Duodenal mucosa (tissue), 2 donors: ENCODE measurements at regions not wholly inside any gene's neighbourhood (a gene's known extent, or its start where the extent isn't known, plus 50 kb on each side); places are given as distances from the start of the nearest gene placed in this dataset.

ENCODE experiments used
- H3K27ac ChIP-seq: one replicate; pipeline ENCODE4 v1.7.0; 2013; ENCODE audit warnings: low read depth, low read length
- H3K27me3 ChIP-seq, 2 donors: one replicate each; pipeline ENCODE4 v1.7.0; 2013; ENCODE audit warnings: low read length in 2 of 2, control low read depth in 1 of 2; ENCODE audit not compliant: insufficient read depth in 2 of 2, control insufficient read depth in 1 of 2
- H3K36me3 ChIP-seq, 2 donors: one replicate each; pipeline ENCODE4 v1.7.0; 2013; ENCODE audit warnings: low read length in 2 of 2, control low read depth in 1 of 2; ENCODE audit not compliant: insufficient read depth in 2 of 2, control insufficient read depth in 1 of 2
- H3K4me1 ChIP-seq, 2 donors: one replicate each; pipeline ENCODE4 v1.7.0; 2013; ENCODE audit warnings: low read length in 2 of 2, control low read depth in 1 of 2; ENCODE audit not compliant: insufficient read depth in 2 of 2, control insufficient read depth in 1 of 2
- H3K4me3 ChIP-seq, 2 donors: one replicate each; pipeline ENCODE4 v1.7.0; 2013; ENCODE audit warnings: low read length in 2 of 2, low read depth in 1 of 2
- H3K9ac ChIP-seq, 2 donors: one replicate each; pipeline ENCODE4 v1.7.0; 2013; ENCODE audit warnings: low read length in 2 of 2, low read depth in 1 of 2
- H3K9me3 ChIP-seq, 2 donors: one replicate each; pipeline ENCODE4 v1.7.0; 2013; ENCODE audit warnings: low read length in 2 of 2, control low read depth in 1 of 2; ENCODE audit not compliant: control insufficient read depth in 1 of 2

GRCh38 chr4:31291238-31291637 is 571.1 kb downstream of the PCDH7 start:
- no peak overlapping the region for H3K4me3 ChIP-seq
- no peaks in the 10 kb centered on the region for H3K9me3 ChIP-seq
- no peaks in the 10 kb centered on the region for H3K4me1 ChIP-seq
- no peaks in the 10 kb centered on the region for H3K27me3 ChIP-seq
- no peak overlapping the region for H3K9ac ChIP-seq
- no peak overlapping the region for H3K27ac ChIP-seq
- H3K36me3 ChIP-seq = no peaks in the 10 kb centered on the region

DNA sequence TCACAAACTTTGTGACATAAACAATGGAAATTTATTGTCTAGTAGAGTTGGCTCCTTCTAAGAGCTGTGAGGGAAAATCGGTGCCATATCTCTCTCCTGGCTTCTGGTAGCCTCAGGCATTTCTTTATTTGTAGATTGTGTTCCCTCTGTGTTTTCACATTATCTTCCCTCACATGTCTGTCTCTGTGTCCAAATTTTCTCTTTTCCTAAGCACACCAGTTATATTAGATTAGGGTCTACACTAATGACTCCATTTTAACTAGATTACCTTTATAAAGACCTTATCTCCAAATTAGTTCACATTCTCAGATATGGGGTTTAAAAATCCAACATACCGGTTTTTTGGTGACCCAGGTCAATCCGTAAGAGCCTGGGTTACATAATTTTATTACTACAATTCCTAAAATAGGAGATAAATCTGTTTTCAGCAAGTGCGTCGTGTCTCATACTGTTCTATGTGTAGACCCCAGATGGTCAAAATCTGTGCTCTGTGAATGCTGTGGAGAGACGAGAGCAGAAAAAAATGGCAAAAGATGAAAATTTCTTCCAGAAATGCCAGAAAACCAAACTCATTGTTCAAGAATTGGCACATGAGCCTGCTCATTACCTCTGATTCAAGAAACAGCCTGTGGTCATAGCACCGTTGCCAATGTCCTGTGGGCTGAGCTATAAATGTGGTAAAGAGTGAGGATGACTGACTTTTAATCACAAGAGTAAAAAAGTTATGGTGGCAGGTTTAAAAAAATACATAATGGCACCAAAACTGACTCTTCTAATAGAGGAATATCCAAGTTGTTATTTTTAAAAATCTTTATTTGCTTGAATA is 574.7 kb downstream of the PCDH7 start:
- Histone ChIP-seq H3K36me3 (no peaks in the 10 kb centered on the region), H3K27ac (no peak overlapping the region), H3K9ac (no peak overlapping the region), H3K9me3 (no peaks in the 10 kb centered on the region), H3K4me3 (no peak overlapping the region), H3K27me3 (no peaks in the 10 kb centered on the region), H3K4me1 (no peaks in the 10 kb centered on the region)

- no peaks in the 10 kb centered on the region for H3K36me3 ChIP-seq
- H3K9ac ChIP-seq = no peak overlapping the region
- H3K27ac ChIP-seq = no peak overlapping the region
- no peaks in the 10 kb centered on the region for H3K4me1 ChIP-seq
- H3K27me3 ChIP-seq = no peaks in the 10 kb centered on the region
- no peak overlapping the region for H3K4me3 ChIP-seq
- no peaks in the 10 kb centered on the region for H3K9me3 ChIP-seq
These were observed 578.6 kb downstream of the PCDH7 start for GRCh38 chr4:31298737-31299136.

- H3K4me3 ChIP-seq = no peak overlapping the region
- H3K4me1 ChIP-seq = no peaks in the 10 kb centered on the region
- no peaks in the 10 kb centered on the region for H3K27me3 ChIP-seq
- H3K9ac ChIP-seq = no peak overlapping the region
- no peaks in the 10 kb centered on the region for H3K36me3 ChIP-seq
- H3K27ac ChIP-seq = no peak overlapping the region
- no peaks in the 10 kb centered on the region for H3K9me3 ChIP-seq
These were observed 586.9 kb downstream of the PCDH7 start for GRCh38 chr4:31307029-31307428.

DNA sequence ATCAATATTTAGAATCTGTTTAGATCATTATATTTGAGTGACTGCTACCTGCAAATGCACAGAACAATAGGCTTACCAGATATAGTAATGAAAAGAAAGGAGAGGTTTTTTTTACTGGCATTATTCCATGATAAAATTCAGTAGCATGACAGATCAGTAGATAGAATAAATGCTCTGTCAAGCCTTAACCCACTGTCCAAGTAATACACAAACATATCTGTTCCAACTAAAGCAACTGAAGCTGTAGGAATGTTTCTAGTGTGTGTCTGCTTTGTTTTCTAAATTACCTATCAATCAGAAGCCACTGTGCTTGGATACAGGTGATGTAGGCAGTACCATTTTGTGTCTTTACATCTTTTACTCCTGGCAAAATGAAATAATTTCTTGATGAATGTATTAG is 604.6 kb downstream of the PCDH7 start:
- no peaks in the 10 kb centered on the region for H3K9me3 ChIP-seq
- no peaks in the 10 kb centered on the region for H3K4me1 ChIP-seq
- no peak overlapping the region for H3K27ac ChIP-seq
- H3K27me3 ChIP-seq = no peaks in the 10 kb centered on the region
- H3K9ac ChIP-seq = no peak overlapping the region
- H3K4me3 ChIP-seq = no peak overlapping the region
- no peaks in the 10 kb centered on the region for H3K36me3 ChIP-seq

DNA sequence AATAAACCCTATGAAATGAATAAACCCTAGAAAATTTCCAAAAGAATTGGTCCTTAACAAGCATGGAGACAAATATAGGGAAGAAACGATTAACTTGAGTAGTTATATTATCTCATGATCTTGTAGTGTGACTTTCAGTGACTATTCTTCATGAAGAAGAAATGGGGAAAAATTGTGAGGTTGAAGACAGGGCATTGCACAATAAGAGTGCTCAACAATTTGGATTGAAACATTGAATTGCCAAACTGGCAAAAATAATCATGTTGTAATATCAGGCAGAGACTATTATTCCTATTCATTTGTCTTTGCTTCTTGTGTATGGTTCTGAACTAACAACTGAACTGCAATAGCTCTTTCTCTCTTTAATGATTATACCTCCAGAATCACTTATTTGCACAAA is 605.1 kb downstream of the PCDH7 start:
- Histone ChIP-seq H3K27me3 (no peaks in the 10 kb centered on the region), H3K4me1 (no peaks in the 10 kb centered on the region), H3K27ac (no peak overlapping the region), H3K4me3 (no peak overlapping the region), H3K36me3 (no peaks in the 10 kb centered on the region), H3K9me3 (no peaks in the 10 kb centered on the region), H3K9ac (no peak overlapping the region)

GRCh38 chr4:31327031-31327430 is 606.9 kb downstream of the PCDH7 start:
- Histone ChIP-seq H3K9me3 (no peaks in the 10 kb centered on the region), H3K27me3 (no peaks in the 10 kb centered on the region), H3K4me1 (no peaks in the 10 kb centered on the region), H3K36me3 (no peaks in the 10 kb centered on the region), H3K27ac (no peak overlapping the region), H3K9ac (no peak overlapping the region), H3K4me3 (no peak overlapping the region)

DNA sequence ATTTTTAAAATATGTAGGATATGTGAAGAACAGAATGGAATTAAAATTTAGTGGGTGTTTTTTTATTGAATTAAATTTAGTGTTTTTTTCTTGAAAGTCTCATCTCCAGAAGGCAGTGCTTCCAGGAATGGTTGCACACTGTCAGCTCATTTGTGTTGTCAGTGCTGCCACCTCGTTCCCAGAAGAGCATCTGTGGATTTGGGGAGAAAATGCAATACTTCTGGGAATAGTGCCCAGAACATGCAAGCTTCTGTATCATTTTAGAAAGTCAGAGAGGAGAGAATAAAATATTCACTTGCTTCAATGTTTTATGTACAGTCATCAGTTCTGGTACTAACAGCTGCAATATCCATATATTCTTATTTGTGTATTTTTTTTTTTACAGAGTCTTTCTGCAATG is 608.8 kb downstream of the PCDH7 start:
- Histone ChIP-seq H3K36me3 (no peaks in the 10 kb centered on the region), H3K9ac (no peak overlapping the region), H3K27me3 (no peaks in the 10 kb centered on the region), H3K4me3 (no peak overlapping the region), H3K9me3 (no peaks in the 10 kb centered on the region), H3K27ac (no peak overlapping the region), H3K4me1 (no peaks in the 10 kb centered on the region)

GRCh38 chr4:31334086-31334910 is 614.1 kb downstream of the PCDH7 start:
- no peaks in the 10 kb centered on the region for H3K4me1 ChIP-seq
- H3K4me3 ChIP-seq = no peak overlapping the region
- no peak overlapping the region for H3K9ac ChIP-seq
- H3K27ac ChIP-seq = no peak overlapping the region
- H3K9me3 ChIP-seq = no peaks in the 10 kb centered on the region
- no peaks in the 10 kb centered on the region for H3K27me3 ChIP-seq
- H3K36me3 ChIP-seq = no peaks in the 10 kb centered on the region

GRCh38 chr4:31338000-31338399 is 617.8 kb downstream of the PCDH7 start:
- Histone ChIP-seq H3K9me3 (peaks cover 2 to 3% of the 10 kb centered on the region in 2 donors), H3K4me3 (no peak overlapping the region), H3K36me3 (no peaks in the 10 kb centered on the region), H3K27me3 (no peaks in the 10 kb centered on the region), H3K4me1 (no peaks in the 10 kb centered on the region), H3K9ac (no peak overlapping the region), H3K27ac (no peak overlapping the region)
